Tibial nerve (tissue), 4 donors: ENCODE measurements at regions not wholly inside any gene's neighbourhood (a gene's known extent, or its start where the extent isn't known, plus 50 kb on each side); places are given as distances from the start of the nearest gene placed in this dataset.

Experiments
- EP300 ChIP-seq, 2 donors: sonication (generic); formaldehyde crosslinking; IDR thresholded peaks; one replicate each; pipeline ENCODE4 v1.6.1; 2017; ENCODE audit warnings: antibody characterized with exemption in 2 of 2, mild to moderate bottlenecking in 1 of 2
- POLR2A ChIP-seq, 2 donors: fragments of 450-650 bp; IDR thresholded peaks; one replicate each; pipeline ENCODE4 v1.6.1; 2017; ENCODE audit warnings: antibody characterized with exemption in 2 of 2, mild to moderate bottlenecking in 2 of 2, moderate library complexity in 2 of 2
- TF ChIP-seq, protein P1 (sequence below), 5 experiments: fragments of 200-600 bp in 3 of 5; fragments of 450-650 bp in 2 of 5; sonication (generic) in 3 of 5; IDR thresholded peaks; one replicate each; pipeline ENCODE4 v1.5.1; 2016 to 2019; ENCODE audit warnings: antibody characterized with exemption in 5 of 5, mild to moderate bottlenecking in 3 of 5, moderate library complexity in 2 of 5

DNA sequence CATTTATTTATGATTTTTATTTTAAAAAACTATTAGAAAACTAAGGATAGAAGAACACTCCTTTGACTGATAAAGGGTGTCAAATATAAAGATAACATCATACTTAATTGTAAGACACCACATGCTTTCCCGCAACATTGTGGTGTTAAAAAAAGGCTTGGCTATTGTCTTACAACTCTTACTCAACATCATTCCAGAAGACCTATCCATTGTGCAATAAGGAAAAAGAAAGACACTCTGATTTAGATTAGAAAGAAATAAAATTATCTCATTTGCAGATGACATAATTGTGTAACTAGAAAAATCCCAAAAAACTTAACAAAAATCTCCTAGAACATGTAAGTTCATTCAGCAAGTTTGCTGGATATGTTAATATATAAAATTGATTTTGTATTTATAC is 296.7 kb upstream of the GNAI1 start:
- TF ChIP-seq, protein P1, sequence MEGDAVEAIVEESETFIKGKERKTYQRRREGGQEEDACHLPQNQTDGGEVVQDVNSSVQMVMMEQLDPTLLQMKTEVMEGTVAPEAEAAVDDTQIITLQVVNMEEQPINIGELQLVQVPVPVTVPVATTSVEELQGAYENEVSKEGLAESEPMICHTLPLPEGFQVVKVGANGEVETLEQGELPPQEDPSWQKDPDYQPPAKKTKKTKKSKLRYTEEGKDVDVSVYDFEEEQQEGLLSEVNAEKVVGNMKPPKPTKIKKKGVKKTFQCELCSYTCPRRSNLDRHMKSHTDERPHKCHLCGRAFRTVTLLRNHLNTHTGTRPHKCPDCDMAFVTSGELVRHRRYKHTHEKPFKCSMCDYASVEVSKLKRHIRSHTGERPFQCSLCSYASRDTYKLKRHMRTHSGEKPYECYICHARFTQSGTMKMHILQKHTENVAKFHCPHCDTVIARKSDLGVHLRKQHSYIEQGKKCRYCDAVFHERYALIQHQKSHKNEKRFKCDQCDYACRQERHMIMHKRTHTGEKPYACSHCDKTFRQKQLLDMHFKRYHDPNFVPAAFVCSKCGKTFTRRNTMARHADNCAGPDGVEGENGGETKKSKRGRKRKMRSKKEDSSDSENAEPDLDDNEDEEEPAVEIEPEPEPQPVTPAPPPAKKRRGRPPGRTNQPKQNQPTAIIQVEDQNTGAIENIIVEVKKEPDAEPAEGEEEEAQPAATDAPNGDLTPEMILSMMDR (IDR thresholded peaks at IDR 0.05), result no peak
- no peak for TF ChIP-seq POLR2A (IDR thresholded peaks at IDR 0.05)
- TF ChIP-seq EP300 (IDR thresholded peaks at IDR 0.05), result no peak
